ENCODE measurements at regions not wholly inside any gene's neighbourhood (a gene's known extent, or its start where the extent isn't known, plus 50 kb on each side); places are given as distances from the start of the nearest gene placed in this dataset.

DNA sequence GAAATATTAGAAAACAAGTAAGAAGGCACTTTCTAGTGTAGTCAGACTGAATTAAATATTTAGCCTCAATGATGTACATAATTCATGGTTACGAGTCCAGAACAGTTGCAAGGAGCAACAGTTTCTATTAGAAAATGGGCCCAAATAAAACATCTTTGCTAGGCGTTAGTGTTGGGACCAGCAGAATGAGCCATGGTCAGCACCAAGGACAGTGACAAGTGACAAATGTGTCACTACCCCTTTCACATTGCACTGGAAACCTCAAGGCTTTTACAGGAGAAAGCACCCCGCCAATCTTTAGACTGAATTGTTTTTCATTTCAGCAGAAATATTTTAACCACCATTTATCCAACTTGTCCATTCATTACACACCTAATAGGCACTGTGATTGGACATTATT lies 301.3 kb upstream of the ADCY2 start:
- H3K18ac ChIP-seq (ENCODE audit: low read depth, low read length), result no peak overlapping the region
- no peaks in the 10 kb centered on the region for H3K27me3 ChIP-seq (ENCODE audit: control insufficient read depth, insufficient read depth, low read length)
- no peak overlapping the region for H2BK20ac ChIP-seq (ENCODE audit: low read depth, low read length)
- no peaks in the 10 kb centered on the region for H4K20me1 ChIP-seq (ENCODE audit: insufficient read depth, low read length)
- no peak overlapping the region for H3K14ac ChIP-seq (replicated peaks; ENCODE audit: low read depth, low read length)
- ChIA-PET CTCF (no interaction called here), POLR2A (ENCODE audit: unreplicated experiment) (no interaction called here)
- in situ Hi-C loops (cut with MboI; ENCODE audit: low sequenced_read_pairs), result no loop called here
- no TSS peak for BruUV-seq (replicated peaks)
- H2BK120ac ChIP-seq (ENCODE audit: low read depth, low read length), result no peak overlapping the region
- H4K91ac ChIP-seq (ENCODE audit: insufficient read depth, low read depth, low read length), result no peak overlapping the region
- no peak overlapping the region for H3K9ac ChIP-seq (ENCODE audit: low read depth, low read length)
- no peaks in the 10 kb centered on the region for H3K4me1 ChIP-seq (ENCODE audit: control insufficient read depth, insufficient read depth, low read length)
- no peak overlapping the region for H3K27ac ChIP-seq (ENCODE audit: insufficient read depth, low read length)
- no peak overlapping the region for H3K4me2 ChIP-seq (ENCODE audit: low read depth, low read length)
- no peak overlapping the region for H2AK9ac ChIP-seq (replicated peaks; ENCODE audit: low read depth, low read length, poor library complexity)
- DNase-seq, result no peak
- intact Hi-C loops (cut with micrococcal nuclease), result no loop called here
- H2AK5ac ChIP-seq (ENCODE audit: low read depth, low read length), result no peak overlapping the region
- no peak overlapping the region for H3K4me3 ChIP-seq (ENCODE audit: insufficient read depth, low read depth, low read length)
- H2BK15ac ChIP-seq (ENCODE audit: low read depth, low read length), result no peak overlapping the region
- H3K23ac ChIP-seq (ENCODE audit: low read depth, low read length), result no peak overlapping the region
- H2AFZ ChIP-seq (replicated peaks; ENCODE audit: low read length, poor library complexity), result no peak overlapping the region
- no peak for ATAC-seq (ENCODE audit: low read depth)
- TF ChIP-seq FOS (IDR thresholded peaks at IDR 0.05; ENCODE audit: low read depth, low read length), result no peak
- no peak for TF ChIP-seq CHD1 (IDR thresholded peaks at IDR 0.05; ENCODE audit: low read depth, low read length)
- TF ChIP-seq, protein P1, sequence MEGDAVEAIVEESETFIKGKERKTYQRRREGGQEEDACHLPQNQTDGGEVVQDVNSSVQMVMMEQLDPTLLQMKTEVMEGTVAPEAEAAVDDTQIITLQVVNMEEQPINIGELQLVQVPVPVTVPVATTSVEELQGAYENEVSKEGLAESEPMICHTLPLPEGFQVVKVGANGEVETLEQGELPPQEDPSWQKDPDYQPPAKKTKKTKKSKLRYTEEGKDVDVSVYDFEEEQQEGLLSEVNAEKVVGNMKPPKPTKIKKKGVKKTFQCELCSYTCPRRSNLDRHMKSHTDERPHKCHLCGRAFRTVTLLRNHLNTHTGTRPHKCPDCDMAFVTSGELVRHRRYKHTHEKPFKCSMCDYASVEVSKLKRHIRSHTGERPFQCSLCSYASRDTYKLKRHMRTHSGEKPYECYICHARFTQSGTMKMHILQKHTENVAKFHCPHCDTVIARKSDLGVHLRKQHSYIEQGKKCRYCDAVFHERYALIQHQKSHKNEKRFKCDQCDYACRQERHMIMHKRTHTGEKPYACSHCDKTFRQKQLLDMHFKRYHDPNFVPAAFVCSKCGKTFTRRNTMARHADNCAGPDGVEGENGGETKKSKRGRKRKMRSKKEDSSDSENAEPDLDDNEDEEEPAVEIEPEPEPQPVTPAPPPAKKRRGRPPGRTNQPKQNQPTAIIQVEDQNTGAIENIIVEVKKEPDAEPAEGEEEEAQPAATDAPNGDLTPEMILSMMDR (conservative IDR thresholded peaks at IDR 0.05; ENCODE audit: low read depth, low read length), result no peak
- TF ChIP-seq MAFK (IDR thresholded peaks at IDR 0.05; ENCODE audit: low read depth, low read length), result no peak
- TF ChIP-seq MXI1 (IDR thresholded peaks at IDR 0.05; ENCODE audit: borderline replicate concordance, low read depth, low read length), result no peak
- TF ChIP-seq CEBPB (IDR thresholded peaks at IDR 0.05; ENCODE audit: low read depth, low read length), result no peak
- TF ChIP-seq POLR2A (IDR thresholded peaks at IDR 0.05; ENCODE audit: low read depth, low read length), result no peak
- TF ChIP-seq, protein P2, sequence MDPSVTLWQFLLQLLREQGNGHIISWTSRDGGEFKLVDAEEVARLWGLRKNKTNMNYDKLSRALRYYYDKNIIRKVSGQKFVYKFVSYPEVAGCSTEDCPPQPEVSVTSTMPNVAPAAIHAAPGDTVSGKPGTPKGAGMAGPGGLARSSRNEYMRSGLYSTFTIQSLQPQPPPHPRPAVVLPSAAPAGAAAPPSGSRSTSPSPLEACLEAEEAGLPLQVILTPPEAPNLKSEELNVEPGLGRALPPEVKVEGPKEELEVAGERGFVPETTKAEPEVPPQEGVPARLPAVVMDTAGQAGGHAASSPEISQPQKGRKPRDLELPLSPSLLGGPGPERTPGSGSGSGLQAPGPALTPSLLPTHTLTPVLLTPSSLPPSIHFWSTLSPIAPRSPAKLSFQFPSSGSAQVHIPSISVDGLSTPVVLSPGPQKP (IDR thresholded peaks at IDR 0.05; ENCODE audit: borderline replicate concordance, low read depth, low read length), result no peak
- no peak overlapping the region for H2BK5ac ChIP-seq (ENCODE audit: low read depth, low read length, poor library complexity, severe bottlenecking)
- H3K4ac ChIP-seq (ENCODE audit: low read depth, low read length), result no peak overlapping the region
- H3K9me3 ChIP-seq (ENCODE audit: control insufficient read depth, insufficient read depth, low read length), result peaks cover 23% of the 10 kb centered on the region
- no peak overlapping the region for H4K8ac ChIP-seq (ENCODE audit: low read depth in 2 of 2, low read length in 2 of 2)
- 0% methylated on average over 1 of the region's 3 CpGs; no CpG with 5 or more reads in 1 of the 2 experiments for WGBS, 2 experiments (ENCODE audit: extremely low coverage in 2 of 2, insufficient read length in 1 of 2)
- H3K9me1 ChIP-seq (ENCODE audit: insufficient read depth, low read length), result no peaks in the 10 kb centered on the region
- no peaks in the 10 kb centered on the region for H3K79me1 ChIP-seq (ENCODE audit: low read depth in 1 of 2, low read length in 2 of 2)
- dilution Hi-C loops (cut with HindIII; ENCODE audit: low sequenced_read_pairs, unreplicated experiment), result no loop called here
- no peak overlapping the region for H4K5ac ChIP-seq (ENCODE audit: low read depth, low read length)
- H3K36me3 ChIP-seq (ENCODE audit: control insufficient read depth, insufficient read depth, low read length), result no peaks in the 10 kb centered on the region
- no peak overlapping the region for H3K56ac ChIP-seq (ENCODE audit: extremely low read depth, insufficient read depth, low read length)

Measured in IMR-90 (cell line).